ENCODE measurements at regions not wholly inside any gene's neighbourhood (a gene's known extent, or its start where the extent isn't known, plus 50 kb on each side); places are given as distances from the start of the nearest gene placed in this dataset.

- TF ChIP-seq CTCF (IDR thresholded peaks at IDR 0.05) = no peak
- TF ChIP-seq SIN3A (IDR thresholded peaks at IDR 0.05; ENCODE audit: borderline replicate concordance, low read depth, low read length) = no peak
- TF ChIP-seq EP300 (IDR thresholded peaks at IDR 0.05; ENCODE audit: borderline replicate concordance in 1 of 2, low read depth in 1 of 2, low read length in 1 of 2) = no peak
- no peak for TF ChIP-seq MAX (IDR thresholded peaks at IDR 0.05; ENCODE audit: low read depth)
- TF ChIP-seq REST (IDR thresholded peaks at IDR 0.05; ENCODE audit: low read depth, low read length) = no peak
- no peak for TF ChIP-seq RAD21 (IDR thresholded peaks at IDR 0.05; ENCODE audit: low read length)
These were observed 58.4 kb upstream of the PARP1 start (continued) for GRCh38 chr1:226466296-226466695.

- Histone ChIP-seq H3K27ac (ENCODE audit: low read depth in 2 of 2, low read length in 1 of 2) (no peak overlapping the region), H3K9me3 (no peaks in the 10 kb centered on the region), H3K9me2 (no peaks in the 10 kb centered on the region), H4K20me1 (ENCODE audit: insufficient read depth) (no peaks in the 10 kb centered on the region), H3K4me1 (ENCODE audit: control insufficient read depth in 1 of 2, insufficient read depth in 2 of 2, low read depth in 1 of 2, low read length in 1 of 2) (no peaks in the 10 kb centered on the region), H3K4me2 (no peak overlapping the region), H3K27me3 (ENCODE audit: insufficient read depth) (no peaks in the 10 kb centered on the region), H2AFZ (ENCODE audit: low read depth) (no peak overlapping the region), H3K79me2 (ENCODE audit: insufficient read depth) (no peaks in the 10 kb centered on the region), H3F3A (replicated peaks; ENCODE audit: insufficient read depth) (no peaks in the 10 kb centered on the region), H3K9ac (no peak overlapping the region), H3K36me3 (replicated peaks in 1 of 2; ENCODE audit: control insufficient read depth in 1 of 2, insufficient read depth in 2 of 2, low read length in 1 of 2) (no peaks in the 10 kb centered on the region), H3K4me3 (ENCODE audit: low read depth in 2 of 2, low read length in 1 of 2) (no peak overlapping the region)
- ChIA-PET POLR2A (no interaction called here), CTCF (interaction anchor here (0.8 to 1.5 kb wide), 3 partner anchors 11 to 80 kb away, joined by 3 to 4 read pairs (median 3); no protein-coding TSS in a partner anchor)
- TF ChIP-seq YY1 (IDR thresholded peaks at IDR 0.05; ENCODE audit: low read depth) (no peak), USF2 (IDR thresholded peaks at IDR 0.05; ENCODE audit: borderline replicate concordance, low read depth, low read length) (no peak), POLR2AphosphoS5 (IDR thresholded peaks at IDR 0.05; ENCODE audit: low read depth, low read length) (no peak), ELF1 (IDR thresholded peaks at IDR 0.05) (no peak), EZH2phosphoT487 (IDR thresholded peaks at IDR 0.05; ENCODE audit: borderline replicate concordance, low read depth) (no peak), EP300 (IDR thresholded peaks at IDR 0.05; ENCODE audit: borderline replicate concordance in 1 of 2, low read depth in 1 of 2, low read length in 1 of 2) (no peak), MEF2A (IDR thresholded peaks at IDR 0.05; ENCODE audit: borderline replicate concordance, low read depth) (no peak), REST (IDR thresholded peaks at IDR 0.05; ENCODE audit: low read depth, low read length) (no peak), FOXJ3 (CRISPR knock-in tag; IDR thresholded peaks at IDR 0.05) (no peak), NFIC (IDR thresholded peaks at IDR 0.05; ENCODE audit: borderline replicate concordance) (no peak), ZBTB33 (IDR thresholded peaks at IDR 0.05; ENCODE audit: borderline replicate concordance, low read depth) (no peak), NRF1 (IDR thresholded peaks at IDR 0.05; ENCODE audit: low read depth, low read length) (no peak), JUND (IDR thresholded peaks at IDR 0.05) (no peak)
- no peak for DNase-seq
- 57% methylated on average over 4 of the region's 4 CpGs for WGBS (ENCODE audit: low lambda C conversion rate)
These were observed 59.5 kb upstream of the PARP1 start for GRCh38 chr1:226467443-226467842.
